Caki2 (cell line): ENCODE measurements at regions not wholly inside any gene's neighbourhood (a gene's known extent, or its start where the extent isn't known, plus 50 kb on each side); places are given as distances from the start of the nearest gene placed in this dataset.
"Not testable (repeated sequence)": the region's sequence is repeated elsewhere in the genome, so short reads cannot be mapped to it uniquely, and the experiment has no call there.

Experiments
- DNase-seq: peaks from one replicate; pipeline ENCODE4 v3.0.0-alpha.2; 2015; ENCODE audit warnings: low read depth
- in situ Hi-C: cut with HindIII; loops from 2 replicates; pipeline ENCODE4 v1.10.0; 2016; ENCODE audit warnings: low sequenced_read_pairs, low pct_unique_long_range_greater_than_20kb, mixed read lengths

DNA sequence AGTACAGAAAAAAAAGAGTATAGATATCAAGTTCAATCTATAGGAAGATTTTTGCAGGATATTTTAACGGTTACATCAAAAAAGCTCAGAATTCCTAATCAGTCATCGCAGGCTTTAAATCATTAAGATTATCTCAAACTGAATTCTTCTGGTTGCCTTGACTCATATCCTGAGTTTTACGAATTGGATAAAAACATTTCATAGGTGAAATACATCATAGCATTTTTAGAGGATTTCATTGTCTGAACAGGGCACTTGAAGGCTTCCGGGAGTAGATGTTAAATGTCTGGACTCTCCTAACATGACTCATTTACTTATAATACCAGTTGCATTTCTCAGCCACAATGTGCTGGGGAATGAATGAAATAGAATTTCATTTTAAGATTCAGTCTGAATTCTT lies 2216.6 kb upstream of the RAG2 start:
- no peak for DNase-seq

DNA sequence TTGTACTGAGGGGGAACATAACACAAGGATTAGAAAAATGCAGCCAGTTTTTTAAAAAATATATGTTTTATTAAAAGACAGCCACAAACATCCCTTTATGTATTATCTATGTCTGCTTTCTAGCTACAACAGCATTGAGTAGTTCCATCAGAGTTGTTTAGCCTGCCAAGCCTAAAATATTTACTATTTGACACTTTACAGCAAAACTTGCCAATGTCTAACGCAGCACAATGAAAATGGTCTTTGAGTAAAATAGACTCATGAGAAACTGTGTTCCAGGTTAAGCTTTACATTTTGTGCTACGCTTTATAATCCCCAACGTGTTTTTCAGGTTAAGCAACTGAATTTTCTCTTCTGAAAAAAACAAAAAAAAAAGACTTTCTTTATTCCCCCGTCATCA lies 2211.5 kb upstream of the RAG2 start:
- in situ Hi-C loops = no loop called here
- DNase-seq = no peak

More for the DNA sequence above, 2216.6 kb upstream of the RAG2 start:
- in situ Hi-C loops = no loop called here

- in situ Hi-C loops = no loop called here
These were observed 2198.2 kb upstream of the RAG2 start for GRCh38 chr11:38796281-38796680.

GRCh38 chr11:38795027-38795426 lies 2197.0 kb upstream of the RAG2 start:
- in situ Hi-C loops = no loop called here
- no peak for DNase-seq

More at GRCh38 chr11:38796281-38796680, 2198.2 kb upstream of the RAG2 start:
- no peak for DNase-seq

DNA sequence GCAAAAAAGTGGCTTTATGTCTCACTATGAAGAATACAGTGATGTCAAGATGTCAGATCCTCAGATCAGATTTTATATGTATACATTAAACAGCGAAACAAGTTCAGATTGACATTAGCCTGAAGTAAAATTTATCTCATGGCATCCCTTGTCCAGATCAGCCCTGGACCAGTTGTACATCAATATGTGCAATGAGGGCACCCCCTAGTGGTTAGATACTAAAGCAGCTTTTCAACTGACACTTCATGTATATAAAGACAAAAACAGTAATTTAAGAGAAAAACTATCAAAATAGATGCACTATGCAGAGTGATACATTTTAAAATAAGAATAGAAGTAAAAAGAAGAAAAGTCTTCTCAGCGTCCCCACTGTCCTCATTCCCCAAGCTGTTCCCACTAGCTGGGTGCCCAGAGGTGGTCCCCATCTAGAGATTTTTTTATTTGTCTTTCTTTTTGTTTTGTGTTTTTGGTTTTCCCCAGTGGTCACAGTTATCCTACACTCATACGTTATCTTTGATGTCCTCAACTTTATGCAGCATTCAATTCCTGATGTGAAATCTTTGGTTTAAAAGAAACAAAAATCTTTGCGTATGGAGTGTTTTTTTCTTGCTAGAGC lies 2193.4 kb upstream of the RAG2 start:
- in situ Hi-C loops = no loop called here

GRCh38 chr11:38788561-38788960 lies 2190.5 kb upstream of the RAG2 start:
- DNase-seq = no peak
- in situ Hi-C loops = no loop called here

More for the DNA sequence above, 2193.4 kb upstream of the RAG2 start:
- DNase-seq = peak; percentile 10

- in situ Hi-C loops = no loop called here
- no peak for DNase-seq
These were observed 2186.1 kb upstream of the RAG2 start for GRCh38 chr11:38784164-38784563.

DNA sequence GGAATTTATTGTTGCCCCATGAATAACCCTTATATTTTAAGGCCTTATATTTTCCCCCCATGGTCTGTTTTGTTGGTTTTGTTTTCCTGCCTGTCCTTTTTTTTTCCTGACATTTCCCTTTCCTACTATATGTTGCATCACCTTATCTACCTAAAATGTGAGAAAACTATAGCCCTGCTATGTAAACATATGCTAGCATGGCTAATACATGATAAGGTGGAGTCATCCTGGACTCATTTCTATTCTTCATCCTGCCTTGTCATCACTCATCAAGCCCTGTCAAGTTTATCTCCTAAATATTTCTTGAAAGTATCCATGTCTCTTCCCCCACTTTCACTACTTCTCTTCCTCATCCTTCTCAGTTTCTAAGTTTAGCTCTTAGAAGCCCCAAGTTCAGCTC lies 2168.8 kb upstream of the RAG2 start:
- in situ Hi-C loops = no loop called here
- DNase-seq = no peak

GRCh38 chr11:38759394-38759793 lies 2161.4 kb upstream of the RAG2 start:
- in situ Hi-C loops = no loop called here
- no peak for DNase-seq

GRCh38 chr11:38756537-38756936 lies 2158.5 kb upstream of the RAG2 start:
- in situ Hi-C loops = no loop called here
- no peak for DNase-seq

DNA sequence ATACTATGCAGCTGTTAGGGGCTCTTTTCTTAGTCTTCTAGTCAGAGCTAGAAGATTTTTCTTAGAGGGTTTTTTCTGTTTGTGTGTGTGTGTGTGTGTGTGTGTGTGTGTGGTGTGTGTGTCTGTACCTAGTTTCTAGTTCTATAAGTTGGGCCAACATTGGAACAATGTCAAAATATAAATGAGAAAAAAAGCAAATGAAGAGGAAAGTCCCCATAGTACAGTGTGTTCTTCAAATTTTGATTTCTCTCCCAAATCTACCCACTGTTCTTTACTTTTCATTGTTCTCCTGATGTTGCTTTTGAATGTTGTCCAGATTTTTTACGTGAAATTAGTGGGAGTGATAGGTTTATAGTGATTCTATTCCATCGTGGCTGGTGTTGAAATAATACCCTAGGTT lies 2153.4 kb upstream of the RAG2 start:
- no peak for DNase-seq
- in situ Hi-C loops = no loop called here

GRCh38 chr11:38746516-38746915 lies 2148.5 kb upstream of the RAG2 start:
- DNase-seq, in situ Hi-C loops: not testable (repeated sequence)

DNA sequence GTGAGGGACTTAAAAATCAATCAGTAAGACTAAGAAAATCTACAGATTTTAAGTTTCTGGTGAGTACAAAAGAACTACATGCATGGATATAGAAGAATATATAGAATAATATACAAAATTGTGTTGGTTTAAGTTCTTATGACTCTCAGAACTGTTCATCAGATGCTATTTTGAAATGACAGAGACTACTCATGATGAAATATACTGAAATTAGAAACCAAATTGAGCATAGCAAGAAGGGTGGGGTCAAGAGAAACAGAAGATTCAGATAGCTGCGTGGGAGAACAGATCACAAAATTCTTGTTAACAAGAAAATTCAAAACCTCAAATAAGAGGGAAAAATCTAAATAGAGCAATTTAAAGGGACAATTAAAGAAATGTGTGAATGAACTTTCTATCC lies 2125.3 kb upstream of the RAG2 start:
- in situ Hi-C loops = no loop called here

DNA sequence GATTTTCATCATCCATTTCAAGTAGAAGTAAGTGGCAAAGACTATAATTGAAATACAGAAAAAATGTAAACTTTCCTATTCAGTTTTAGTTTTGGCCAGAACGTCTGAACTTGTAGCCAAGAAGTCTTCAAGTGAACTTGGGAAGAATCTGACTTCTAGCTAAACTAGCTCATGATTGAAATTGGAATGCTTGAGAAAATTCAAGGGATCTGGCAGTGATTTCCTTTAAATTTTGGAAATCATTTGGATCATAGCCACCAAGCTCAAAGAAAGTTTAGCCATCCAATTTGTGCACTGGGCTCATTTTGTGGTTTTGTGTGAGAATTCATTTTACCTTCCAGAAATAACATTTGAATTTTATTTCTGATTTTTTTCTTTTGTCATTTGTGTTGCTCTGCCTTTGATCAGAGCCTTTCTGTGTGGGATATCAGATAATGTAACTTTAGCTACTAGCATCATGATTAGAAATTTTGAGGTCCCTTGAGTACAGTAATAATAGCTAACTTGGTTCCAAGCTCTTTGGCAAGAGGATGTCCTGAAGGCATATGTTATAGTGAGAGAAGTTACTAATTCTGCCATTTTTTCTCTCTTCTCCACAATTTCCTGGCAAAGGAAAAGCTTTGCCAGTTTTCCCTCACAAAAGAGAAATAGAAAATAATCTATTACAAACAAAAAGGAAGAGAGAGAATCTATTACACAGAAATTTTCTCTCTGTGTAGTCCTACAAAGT lies 2123.7 kb upstream of the RAG2 start:
- DNase-seq = no peak
- in situ Hi-C loops = no loop called here

More for the DNA sequence above, 2125.3 kb upstream of the RAG2 start:
- no peak for DNase-seq

DNA sequence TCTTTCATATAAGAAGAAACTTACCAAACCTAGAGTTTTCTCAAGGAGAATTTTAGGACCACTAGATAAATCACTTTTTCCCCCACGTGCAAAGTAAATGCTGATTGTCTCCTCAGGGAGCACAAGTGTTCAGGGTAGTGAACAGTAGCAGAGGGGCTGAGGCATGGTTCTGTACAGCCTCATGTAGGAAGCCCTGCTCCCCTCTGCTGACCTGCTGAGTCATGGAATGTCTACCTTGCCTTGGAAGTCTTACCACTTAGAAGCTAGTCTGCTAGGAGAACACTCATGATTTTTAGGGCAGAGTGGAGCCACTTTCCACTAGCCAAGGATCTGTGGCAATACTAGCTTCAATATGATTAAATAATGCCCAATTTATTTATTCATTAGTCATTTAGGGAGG lies 2120.6 kb upstream of the RAG2 start:
- in situ Hi-C loops = no loop called here
- DNase-seq = peak; percentile 1

DNA sequence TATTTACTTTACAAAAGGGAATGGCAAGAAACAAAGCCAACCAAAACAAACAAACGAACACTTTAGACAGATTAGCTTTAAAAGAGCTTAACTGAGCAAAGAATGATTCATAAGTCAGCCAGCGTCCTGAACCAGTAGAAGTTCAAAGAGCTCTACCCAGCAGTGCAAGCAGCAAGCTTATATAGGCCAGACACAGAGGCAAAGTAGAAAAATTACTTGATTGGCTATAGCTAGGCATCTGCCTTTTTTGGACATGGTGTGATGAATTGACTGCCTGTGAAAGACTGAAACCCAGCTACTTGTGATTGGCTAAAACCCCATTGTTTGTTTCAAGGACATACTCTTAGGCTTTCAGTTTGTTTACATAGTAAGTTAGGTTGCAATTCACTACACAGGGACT lies 2120.0 kb upstream of the RAG2 start:
- DNase-seq = peak; percentile 33
- in situ Hi-C loops = no loop called here

DNA sequence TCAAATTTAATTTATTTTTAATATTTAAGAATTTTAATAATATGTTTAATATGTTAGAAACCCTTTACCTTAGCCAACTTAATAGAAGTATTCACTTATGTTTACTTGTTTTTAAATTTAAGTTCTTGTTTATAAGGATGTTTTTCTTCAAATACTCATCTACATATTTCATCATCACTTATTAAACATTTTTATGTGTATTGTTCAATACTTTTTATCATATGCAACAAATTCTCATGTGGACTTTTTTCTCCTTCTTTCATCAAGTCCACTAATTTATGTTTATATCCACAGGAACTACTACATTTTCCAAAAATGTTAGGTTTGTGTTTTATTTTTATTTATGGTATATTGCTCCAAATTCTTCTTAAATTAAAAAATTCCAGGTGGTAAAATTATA lies 2113.1 kb upstream of the RAG2 start:
- in situ Hi-C loops = no loop called here
- no peak for DNase-seq

GRCh38 chr11:38710262-38710661 lies 2112.2 kb upstream of the RAG2 start:
- DNase-seq = no peak
- in situ Hi-C loops = no loop called here

- DNase-seq = no peak
- in situ Hi-C loops = no loop called here
These were observed 2102.1 kb upstream of the RAG2 start for GRCh38 chr11:38700111-38700510.

GRCh38 chr11:38693306-38693705 lies 2095.3 kb upstream of the RAG2 start:
- in situ Hi-C loops = no loop called here
- no peak for DNase-seq
